ENCODE measurements at regions not wholly inside any gene's neighbourhood (a gene's known extent, or its start where the extent isn't known, plus 50 kb on each side); places are given as distances from the start of the nearest gene placed in this dataset.
"Not testable (repeated sequence)": the region's sequence is repeated elsewhere in the genome, so short reads cannot be mapped to it uniquely, and the experiment has no call there.

DNA sequence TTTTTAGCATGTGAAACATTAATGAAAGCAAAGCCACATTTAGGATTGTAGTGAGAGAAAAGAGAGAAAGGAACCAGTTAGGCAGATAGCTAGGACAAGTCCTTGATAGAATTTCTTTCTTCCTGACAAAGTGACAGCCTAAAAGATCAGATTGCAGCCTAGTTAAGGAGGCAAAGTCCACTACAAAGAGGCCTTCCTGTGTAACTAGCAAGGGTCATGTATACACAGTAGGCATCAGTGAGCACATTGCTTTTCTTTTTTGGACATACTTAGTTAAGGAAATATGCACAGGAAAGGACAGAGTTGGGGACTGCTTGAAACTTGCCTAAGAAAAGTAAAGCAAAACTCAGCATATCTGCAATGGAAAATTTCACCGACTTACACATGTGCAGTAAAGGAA is 1577.5 kb downstream of the NLGN4Y start:
- TF ChIP-seq, protein P1, sequence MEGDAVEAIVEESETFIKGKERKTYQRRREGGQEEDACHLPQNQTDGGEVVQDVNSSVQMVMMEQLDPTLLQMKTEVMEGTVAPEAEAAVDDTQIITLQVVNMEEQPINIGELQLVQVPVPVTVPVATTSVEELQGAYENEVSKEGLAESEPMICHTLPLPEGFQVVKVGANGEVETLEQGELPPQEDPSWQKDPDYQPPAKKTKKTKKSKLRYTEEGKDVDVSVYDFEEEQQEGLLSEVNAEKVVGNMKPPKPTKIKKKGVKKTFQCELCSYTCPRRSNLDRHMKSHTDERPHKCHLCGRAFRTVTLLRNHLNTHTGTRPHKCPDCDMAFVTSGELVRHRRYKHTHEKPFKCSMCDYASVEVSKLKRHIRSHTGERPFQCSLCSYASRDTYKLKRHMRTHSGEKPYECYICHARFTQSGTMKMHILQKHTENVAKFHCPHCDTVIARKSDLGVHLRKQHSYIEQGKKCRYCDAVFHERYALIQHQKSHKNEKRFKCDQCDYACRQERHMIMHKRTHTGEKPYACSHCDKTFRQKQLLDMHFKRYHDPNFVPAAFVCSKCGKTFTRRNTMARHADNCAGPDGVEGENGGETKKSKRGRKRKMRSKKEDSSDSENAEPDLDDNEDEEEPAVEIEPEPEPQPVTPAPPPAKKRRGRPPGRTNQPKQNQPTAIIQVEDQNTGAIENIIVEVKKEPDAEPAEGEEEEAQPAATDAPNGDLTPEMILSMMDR (IDR thresholded peaks at IDR 0.05) = no peak
- no peak for ATAC-seq
- no peaks in the 10 kb centered on the region for H3K4me1 ChIP-seq
- no peak overlapping the region for H3K4me3 ChIP-seq
- no peaks in the 10 kb centered on the region for H3K36me3 ChIP-seq
- no peak for DNase-seq
- 55% methylated on average over 1 of the region's 1 CpG; no CpG with 5 or more reads in 1 of the 2 donors for WGBS, 2 donors
- intact Hi-C loops (cut with DNase I) = no loop called here
- no peak overlapping the region for H3K27ac ChIP-seq
- no peaks in the 10 kb centered on the region for H3K27me3 ChIP-seq
- no peaks in the 10 kb centered on the region for H3K9me3 ChIP-seq
- FAIRE-seq = no peak

DNA sequence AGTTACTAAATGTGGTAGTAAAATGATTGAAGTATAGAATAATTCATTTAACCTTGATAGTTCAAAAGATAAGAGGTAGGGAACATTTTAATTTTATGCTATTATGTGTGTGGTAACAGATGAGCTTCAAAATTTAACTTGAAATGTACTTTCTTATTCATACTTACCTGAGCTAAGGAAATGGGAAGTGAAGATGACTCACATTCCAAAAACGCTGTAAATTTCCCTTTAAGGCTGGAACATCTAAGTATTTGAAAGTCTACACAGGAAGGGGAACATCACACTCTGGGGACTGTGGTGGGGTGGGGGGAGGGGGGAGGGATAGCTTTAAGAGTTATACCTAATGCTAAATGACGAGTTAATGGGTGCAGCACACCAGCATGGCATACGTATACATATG is 1582.3 kb downstream of the NLGN4Y start:
- TF ChIP-seq, protein P1 (IDR thresholded peaks at IDR 0.05) = no peak
- 53% methylated on average over 3 of the region's 3 CpGs; no CpG with 5 or more reads in 1 of the 2 donors for WGBS, 2 donors
- Histone ChIP-seq H3K4me3 (no peak overlapping the region), H3K4me1 (no peaks in the 10 kb centered on the region), H3K27ac (no peak overlapping the region), H3K9me3 (no peaks in the 10 kb centered on the region), H3K36me3 (no peaks in the 10 kb centered on the region), H3K27me3 (no peaks in the 10 kb centered on the region)
- ATAC-seq = no peak
- DNase-seq = no peak
- intact Hi-C loops (cut with DNase I) = no loop called here
- no peak for FAIRE-seq

DNA sequence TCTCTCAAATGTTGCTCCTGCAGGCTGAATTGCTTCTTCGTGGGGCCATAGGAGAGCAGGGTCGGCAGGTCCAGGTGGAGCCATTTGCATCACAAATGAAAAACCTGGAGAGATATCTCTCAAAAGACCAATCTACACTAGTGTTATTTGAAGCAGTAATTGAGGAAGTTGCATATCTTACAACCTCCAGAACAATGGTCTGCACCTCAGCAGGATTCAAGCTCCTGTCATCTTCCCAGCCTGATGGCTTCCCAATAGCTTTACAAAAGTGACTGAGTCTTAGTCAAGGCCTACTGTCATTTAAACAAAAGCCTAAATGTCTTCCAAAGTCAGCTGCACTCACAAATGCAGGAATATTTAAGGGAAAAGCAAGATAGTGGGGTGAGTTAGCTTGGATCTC is 1584.5 kb downstream of the NLGN4Y start:
- FAIRE-seq = no peak
- WGBS, 2 donors = 45% methylated on average over 2 of the region's 2 CpGs; no CpG with 5 or more reads in 1 of the 2 donors
- no peak for ATAC-seq
- Histone ChIP-seq H3K36me3 (no peaks in the 10 kb centered on the region), H3K27ac (no peak overlapping the region), H3K9me3 (no peaks in the 10 kb centered on the region), H3K4me1 (no peaks in the 10 kb centered on the region), H3K27me3 (no peaks in the 10 kb centered on the region), H3K4me3 (no peak overlapping the region)
- no peak for DNase-seq
- TF ChIP-seq, protein P1 (IDR thresholded peaks at IDR 0.05) = no peak
- intact Hi-C loops (cut with DNase I) = no loop called here

DNA sequence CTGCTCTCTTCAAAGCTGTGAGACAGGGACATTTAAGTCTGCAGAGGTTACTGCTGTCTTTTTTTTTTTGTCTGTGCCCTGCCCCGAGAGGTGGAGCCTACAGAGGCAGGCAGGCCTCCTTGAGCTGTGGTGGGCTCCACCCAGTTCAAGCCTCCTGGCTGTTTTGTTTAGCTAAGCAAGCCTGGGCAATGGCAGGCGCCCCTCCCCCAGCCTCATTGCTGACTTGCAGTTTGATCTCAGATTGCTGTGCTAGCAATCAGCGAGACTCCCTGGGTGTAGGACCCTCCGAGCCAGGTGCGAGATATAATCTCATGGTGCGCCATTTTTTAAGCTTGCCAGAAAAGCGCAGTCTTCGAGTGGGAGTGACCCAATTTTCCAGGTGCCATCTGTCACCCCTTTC is 1595.8 kb downstream of the NLGN4Y start:
- H3K27me3 ChIP-seq; H3K4me3 ChIP-seq; H3K27ac ChIP-seq; H3K4me1 ChIP-seq; DNase-seq; intact Hi-C loops (cut with DNase I); ATAC-seq; H3K9me3 ChIP-seq; FAIRE-seq; H3K36me3 ChIP-seq: not testable (repeated sequence)
- WGBS, 2 donors = 88% methylated on average over 8 of the region's 8 CpGs; no CpG with 5 or more reads in 1 of the 2 donors

DNA sequence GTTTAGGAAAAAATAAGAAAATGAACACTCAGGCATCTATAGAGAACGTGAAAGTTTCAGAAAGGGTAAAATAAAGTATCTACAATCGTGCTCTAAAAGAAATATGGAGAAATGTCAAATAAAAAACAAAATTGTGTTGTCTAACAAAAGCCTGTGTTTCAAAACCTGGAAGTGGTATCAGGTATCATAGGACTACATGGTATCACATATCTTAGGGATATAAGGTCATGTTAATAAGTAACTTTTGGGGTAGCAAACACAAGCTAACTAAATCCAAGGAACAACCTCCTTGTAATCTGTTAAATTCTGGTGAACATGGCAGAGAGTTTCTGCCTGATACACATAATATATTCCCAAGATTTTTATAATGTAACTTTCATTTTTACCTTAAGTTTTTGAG is 1597.7 kb downstream of the NLGN4Y start:
- no peaks in the 10 kb centered on the region for H3K36me3 ChIP-seq
- WGBS, 2 donors = 24% methylated on average over 2 of the region's 2 CpGs; no CpG with 5 or more reads in 1 of the 2 donors
- TF ChIP-seq, protein P1 (IDR thresholded peaks at IDR 0.05) = no peak
- H3K27me3 ChIP-seq = no peaks in the 10 kb centered on the region
- intact Hi-C loops (cut with DNase I) = no loop called here
- no peaks in the 10 kb centered on the region for H3K9me3 ChIP-seq
- ATAC-seq (no peak), DNase-seq (no peak), FAIRE-seq (no peak)
- no peak overlapping the region for H3K4me3 ChIP-seq
- H3K4me1 ChIP-seq = no peaks in the 10 kb centered on the region
- no peak overlapping the region for H3K27ac ChIP-seq

Data from pancreas (tissue), 10 donors.